Suprapubic skin (tissue), 4 donors: ENCODE measurements at regions not wholly inside any gene's neighbourhood (a gene's known extent, or its start where the extent isn't known, plus 50 kb on each side); places are given as distances from the start of the nearest gene placed in this dataset.

Experiments used
- DNase-seq, 2 donors: peaks; one replicate each; pipeline ENCODE4 v3.0.0-alpha.2; 2019; ENCODE audit warnings: low spot score in 2 of 2
- H3K27ac ChIP-seq: fragments of 200-600 bp; sonication (generic); one replicate; pipeline ENCODE4 v1.5.1; 2019
- H3K27me3 ChIP-seq: fragments of 200-600 bp; sonication (generic); one replicate; pipeline ENCODE4 v1.5.1; 2019
- H3K36me3 ChIP-seq: fragments of 200-600 bp; sonication (generic); one replicate; pipeline ENCODE4 v1.5.1; 2019
- H3K4me1 ChIP-seq: fragments of 200-600 bp; sonication (generic); one replicate; pipeline ENCODE4 v1.5.1; 2019
- H3K4me3 ChIP-seq: fragments of 200-600 bp; sonication (generic); one replicate; pipeline ENCODE4 v1.5.1; 2019; ENCODE audit warnings: mild to moderate bottlenecking
- H3K9me3 ChIP-seq: fragments of 200-600 bp; sonication (generic); one replicate; pipeline ENCODE4 v1.5.1; 2019
- CTCF ChIP-seq, 2 donors: fragments of 200-600 bp in 1 of 2; fragments of 450-650 bp in 1 of 2; sonication (generic) in 1 of 2; IDR thresholded peaks; one replicate each; pipeline ENCODE4 v1.5.1; 2016 to 2019; ENCODE audit warnings: antibody characterized with exemption in 2 of 2, mild to moderate bottlenecking in 1 of 2, moderate library complexity in 1 of 2
- EP300 ChIP-seq: sonication (generic); formaldehyde crosslinking; IDR thresholded peaks from one replicate; pipeline ENCODE4 v1.6.1; 2017; ENCODE audit warnings: antibody characterized with exemption
- POLR2A ChIP-seq, 2 donors: fragments of 450-650 bp; IDR thresholded peaks; one replicate each; pipeline ENCODE4 v1.6.1; 2017; ENCODE audit warnings: antibody characterized with exemption in 2 of 2, mild to moderate bottlenecking in 2 of 2, moderate library complexity in 2 of 2
- POLR2AphosphoS5 ChIP-seq, 3 donors: sonication (generic); formaldehyde crosslinking; IDR thresholded peaks; one replicate each; pipeline ENCODE4 v1.6.1; 2017; ENCODE audit warnings: antibody characterized with exemption in 3 of 3
- WGBS: methylation state at CpG from one replicate; pipeline ENCODE4 v1.1.5; 2018; 5-methylcytosine and 5-hydroxymethylcytosine counted together

GRCh38 chr15:69820819-69821218, 276.9 kb downstream of the TLE3 start:
- DNase-seq: no peak
- Histone ChIP-seq H3K27ac (no peak overlapping the region), H3K4me3 (no peak overlapping the region), H3K4me1 (peaks cover 6% of the 10 kb centered on the region), H3K36me3 (no peaks in the 10 kb centered on the region), H3K9me3 (no peaks in the 10 kb centered on the region), H3K27me3 (peaks cover 4% of the 10 kb centered on the region)
- WGBS: 80% methylated on average over 7 of the region's 7 CpGs
- TF ChIP-seq EP300: no peak
- no peak for TF ChIP-seq CTCF (IDR thresholded peaks at IDR 0.05)

GRCh38 chr15:69823223-69823907, 274.4 kb downstream of the TLE3 start:
- DNase-seq: no peak
- Histone ChIP-seq H3K36me3 (no peaks in the 10 kb centered on the region), H3K4me3 (no peak overlapping the region), H3K27me3 (peaks cover 4% of the 10 kb centered on the region), H3K4me1 (peaks cover 4% of the 10 kb centered on the region), H3K27ac (no peak overlapping the region), H3K9me3 (no peaks in the 10 kb centered on the region)
- 62% methylated on average over 8 of the region's 8 CpGs for WGBS
- TF ChIP-seq POLR2A (IDR thresholded peaks at IDR 0.05) (no peak), POLR2AphosphoS5 (IDR thresholded peaks at IDR 0.05) (no peak), CTCF (IDR thresholded peaks at IDR 0.05) (no peak), EP300 (no peak)

GRCh38 chr15:69824075-69824876, 273.4 kb downstream of the TLE3 start:
- H3K4me1 ChIP-seq: peaks cover 1% of the 10 kb centered on the region
- WGBS: 78% methylated on average over 9 of the region's 9 CpGs
- peaks cover 4% of the 10 kb centered on the region for H3K27me3 ChIP-seq
- TF ChIP-seq POLR2AphosphoS5 (IDR thresholded peaks at IDR 0.05): no peak
- no peak for TF ChIP-seq POLR2A (IDR thresholded peaks at IDR 0.05)
- no peak for TF ChIP-seq CTCF (IDR thresholded peaks at IDR 0.05)
- TF ChIP-seq EP300: no peak
- DNase-seq: no peak
- no peaks in the 10 kb centered on the region for H3K36me3 ChIP-seq
- no peaks in the 10 kb centered on the region for H3K9me3 ChIP-seq
- no peak overlapping the region for H3K4me3 ChIP-seq
- no peak overlapping the region for H3K27ac ChIP-seq

GRCh38 chr15:69824877-69825406, 272.8 kb downstream of the TLE3 start:
- DNase-seq: no peak
- no peak overlapping the region for H3K27ac ChIP-seq
- WGBS: 99% methylated on average over 2 of the region's 2 CpGs
- no peaks in the 10 kb centered on the region for H3K4me1 ChIP-seq
- TF ChIP-seq EP300: no peak
- no peak for TF ChIP-seq CTCF (IDR thresholded peaks at IDR 0.05)
- TF ChIP-seq POLR2AphosphoS5 (IDR thresholded peaks at IDR 0.05): no peak
- TF ChIP-seq POLR2A (IDR thresholded peaks at IDR 0.05): no peak
- H3K36me3 ChIP-seq: no peaks in the 10 kb centered on the region
- H3K4me3 ChIP-seq: no peak overlapping the region
- no peaks in the 10 kb centered on the region for H3K27me3 ChIP-seq
- H3K9me3 ChIP-seq: no peaks in the 10 kb centered on the region
